NCI-H526 (cell line): ENCODE measurements at regions not wholly inside any gene's neighbourhood (a gene's known extent, or its start where the extent isn't known, plus 50 kb on each side); places are given as distances from the start of the nearest gene placed in this dataset.
A peak's percentile ranks its signal among the peaks of the same experiment; 100 is the strongest.

ENCODE experiments used
- DNase-seq, 2 experiments: peaks; one replicate each; lab custom pipeline; 2025; lab: John Stamatoyannopoulos, UW

DNA sequence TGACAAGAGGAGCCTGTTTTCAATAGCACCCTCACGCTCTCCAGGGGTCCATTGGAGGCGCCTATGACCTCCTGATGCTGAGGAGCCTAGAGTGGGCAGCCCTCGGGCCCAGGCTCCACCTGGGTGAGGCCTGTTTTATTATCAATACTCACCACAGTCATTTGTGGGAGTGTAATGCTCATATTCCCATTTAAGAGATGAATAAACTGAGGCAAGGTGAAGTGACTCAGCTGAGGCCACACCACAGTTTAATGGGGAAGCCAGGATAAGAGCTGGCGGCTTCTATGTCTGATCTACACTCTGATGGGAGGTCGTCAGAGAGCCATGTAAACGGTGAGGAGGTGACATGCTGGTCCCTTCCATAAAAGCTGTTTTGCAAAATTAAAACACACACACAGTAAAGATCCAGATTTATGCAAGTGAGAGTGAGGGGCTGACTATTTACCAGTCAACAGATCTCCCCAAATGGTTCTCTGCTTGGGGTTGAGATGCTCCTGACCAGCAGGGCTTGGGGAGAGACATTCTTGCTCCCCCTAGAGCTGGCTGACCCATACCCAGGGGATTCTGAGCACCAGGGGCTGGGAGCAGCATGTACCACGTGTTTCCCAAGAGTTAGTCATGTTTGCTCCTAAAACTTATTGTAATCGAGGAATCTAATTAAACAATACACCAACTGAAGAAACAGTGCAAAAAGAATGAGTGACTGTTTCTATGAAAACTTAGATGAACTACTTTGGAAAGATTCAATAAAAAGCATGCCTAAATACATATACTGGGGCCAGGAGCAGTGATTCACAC lies 81.0 kb upstream of the INSIG1 start:
- no peak for DNase-seq

DNA sequence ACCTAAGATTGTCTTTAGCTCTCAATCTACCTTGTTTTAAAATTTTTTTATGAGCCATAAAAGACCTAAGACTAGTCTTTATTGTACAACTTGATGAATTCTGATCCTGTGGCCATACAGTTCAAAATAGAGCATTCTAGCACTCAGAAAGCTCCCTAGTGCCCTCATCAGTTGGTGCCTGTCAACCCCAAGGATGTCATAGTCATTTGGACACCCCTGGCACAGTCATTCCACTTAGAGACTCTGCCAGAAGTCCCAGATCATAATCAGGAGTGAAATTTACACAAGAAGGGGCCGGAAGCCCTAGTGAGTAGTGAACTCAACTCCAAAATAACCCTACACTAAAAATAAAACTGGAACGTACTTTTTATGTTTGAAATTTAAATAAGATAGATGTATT lies 80.0 kb upstream of the INSIG1 start:
- no peak for DNase-seq

DNA sequence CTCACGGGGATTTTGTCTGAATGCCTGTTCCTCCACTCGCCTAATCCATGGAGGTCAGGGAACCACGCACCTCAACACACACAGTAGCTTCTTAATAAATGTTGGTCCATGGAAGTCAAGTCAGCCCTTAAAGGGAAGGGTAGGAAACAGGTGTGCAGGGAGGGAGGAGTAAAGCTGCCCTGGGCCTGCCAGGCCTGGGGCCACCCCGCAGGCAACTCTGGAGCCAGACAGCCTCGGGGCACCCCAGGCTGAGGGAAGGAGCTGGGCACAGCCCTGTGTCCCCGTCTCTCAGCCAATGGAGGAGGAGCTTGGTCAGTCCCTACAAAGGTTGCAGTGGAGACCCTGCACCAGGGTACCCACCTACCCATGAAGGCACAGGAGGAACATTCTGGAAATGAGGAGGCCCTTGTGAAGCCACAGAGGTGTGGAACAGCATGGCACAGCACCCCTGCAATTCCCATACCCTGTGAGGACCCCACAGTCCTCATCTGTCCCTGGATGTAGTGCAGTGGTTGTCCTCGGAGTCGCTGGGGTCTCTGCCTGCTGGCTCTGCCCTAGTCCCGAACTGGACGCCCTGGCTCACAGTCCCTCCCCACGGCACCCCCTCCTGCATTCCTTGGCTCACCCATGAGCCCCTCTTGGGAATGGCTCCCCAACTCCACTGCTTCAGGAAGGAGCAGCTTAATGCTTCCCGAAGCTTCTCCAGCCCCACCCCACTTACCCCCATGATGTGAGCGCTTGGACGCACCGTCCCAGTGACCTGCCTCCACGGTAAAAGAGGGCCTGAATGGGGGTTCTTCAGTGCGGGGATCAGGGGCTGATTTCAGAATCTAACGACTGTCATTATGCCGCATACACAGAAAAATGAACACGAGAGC lies 79.2 kb upstream of the INSIG1 start:
- DNase-seq: no peak

DNA sequence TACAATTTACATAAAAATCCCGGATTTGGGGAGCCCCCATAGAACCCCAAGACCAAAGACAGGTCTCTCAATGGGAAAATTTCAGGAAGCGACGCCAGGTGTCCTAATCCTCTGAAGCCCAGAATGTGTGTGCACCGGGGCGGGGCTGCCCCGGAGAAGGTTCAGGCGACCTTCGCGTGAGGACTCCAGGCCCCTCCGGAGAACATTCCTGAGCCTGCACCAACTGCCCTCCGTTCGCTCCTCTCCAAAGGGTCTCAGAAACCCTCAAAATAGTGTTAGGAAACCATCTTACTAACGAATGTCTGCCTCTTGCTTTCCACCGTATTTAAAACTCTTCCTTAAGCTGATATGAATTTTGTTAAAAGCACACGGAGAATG lies 78.5 kb upstream of the INSIG1 start:
- no peak for DNase-seq

DNA sequence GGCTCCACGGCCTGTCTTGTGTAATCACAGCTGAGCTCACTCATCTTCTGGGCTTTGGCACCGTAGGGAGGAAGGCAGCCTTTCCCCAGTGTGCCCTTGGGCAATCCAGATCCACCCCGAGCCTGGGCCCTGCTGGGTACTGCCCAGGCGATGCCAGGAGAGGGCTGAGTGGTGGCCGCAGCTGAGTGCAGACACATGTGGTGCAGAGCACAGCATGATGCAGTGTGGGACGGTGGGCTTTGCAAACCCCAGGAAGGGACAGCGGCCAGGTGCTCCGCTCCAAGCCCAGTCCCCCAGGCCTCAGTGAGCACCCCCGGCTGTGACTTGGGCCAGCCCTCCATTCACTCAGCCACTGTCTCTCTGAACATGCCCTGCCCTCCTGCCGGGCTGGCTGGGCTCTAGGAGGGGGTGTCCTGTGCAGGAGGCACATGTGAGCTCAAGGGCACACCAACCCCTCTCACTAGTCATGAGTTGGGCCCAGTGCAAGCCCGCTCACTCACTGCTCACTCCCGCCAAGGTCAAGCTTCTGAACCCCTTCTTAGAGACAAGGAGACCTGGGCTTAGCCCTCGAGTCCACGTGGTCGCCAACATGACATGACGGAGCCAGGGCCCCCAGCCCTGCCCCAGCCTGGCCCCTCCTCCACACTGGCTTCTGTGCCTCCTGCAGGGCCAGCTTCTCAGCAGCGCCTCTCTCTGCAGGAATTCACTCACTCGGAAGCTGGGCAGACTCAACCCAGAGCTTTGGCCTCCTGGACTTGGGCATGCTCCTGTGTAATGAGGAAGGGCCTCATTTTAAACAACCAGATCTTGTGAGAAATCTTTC lies 77.5 kb upstream of the INSIG1 start:
- DNase-seq: no peak

DNA sequence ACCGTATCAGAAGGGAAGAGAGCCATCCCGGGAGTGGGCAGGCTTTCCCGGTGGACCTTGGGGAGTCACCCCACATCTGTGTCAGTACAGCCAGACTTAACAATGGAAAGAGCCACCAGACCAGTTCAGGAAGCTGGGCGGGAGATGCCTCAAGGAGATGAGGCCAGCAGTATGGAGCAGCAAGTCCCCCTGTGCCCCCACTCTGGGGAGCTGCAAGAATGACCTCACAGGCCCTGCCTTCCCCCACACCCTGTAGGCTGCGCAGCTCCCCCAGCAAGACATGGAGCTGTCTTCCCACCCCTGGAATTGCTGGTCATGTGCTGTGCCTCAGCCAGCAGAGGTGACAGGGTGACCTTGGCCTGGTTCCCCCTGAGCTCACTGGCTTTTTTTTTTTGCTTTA lies 76.8 kb upstream of the INSIG1 start:
- no peak for DNase-seq

DNA sequence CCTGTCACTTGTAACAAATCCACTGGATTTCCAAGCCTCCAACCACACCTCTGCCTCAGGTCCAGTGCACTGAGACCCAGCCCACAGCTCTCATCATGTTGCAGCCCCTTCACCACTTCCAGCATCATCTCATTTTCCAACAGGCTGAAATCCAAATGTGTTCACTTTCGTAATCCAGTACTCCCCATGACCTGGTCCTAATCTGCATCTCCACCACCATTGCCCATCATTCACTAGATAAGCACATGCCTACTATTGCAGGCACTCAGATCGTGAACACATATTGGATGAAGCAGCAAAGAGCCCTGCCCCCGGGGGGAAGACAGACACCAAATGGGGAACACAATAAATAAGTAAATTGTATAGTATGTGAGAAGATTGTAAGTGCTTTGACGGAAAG lies 76.1 kb upstream of the INSIG1 start:
- no peak for DNase-seq

DNA sequence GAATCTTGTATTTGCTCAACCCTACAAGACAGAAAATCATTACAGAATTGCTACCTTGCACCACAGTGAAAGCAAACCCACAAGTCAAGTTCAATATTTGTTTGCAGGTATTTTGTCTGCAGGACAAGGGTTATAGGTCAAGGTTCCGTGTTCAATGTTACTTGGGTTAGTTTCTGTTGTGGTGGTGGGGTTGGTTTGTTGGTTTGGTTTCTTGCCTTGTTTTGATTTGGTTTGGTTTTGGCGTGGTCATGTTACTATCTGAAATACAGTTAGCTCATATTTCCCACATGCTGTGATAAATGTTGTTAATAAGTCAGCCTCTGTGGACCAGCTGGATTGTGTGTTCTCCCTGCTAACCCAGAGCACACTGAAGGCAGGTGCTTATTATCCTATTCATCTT lies 75.6 kb upstream of the INSIG1 start:
- DNase-seq: no peak

DNA sequence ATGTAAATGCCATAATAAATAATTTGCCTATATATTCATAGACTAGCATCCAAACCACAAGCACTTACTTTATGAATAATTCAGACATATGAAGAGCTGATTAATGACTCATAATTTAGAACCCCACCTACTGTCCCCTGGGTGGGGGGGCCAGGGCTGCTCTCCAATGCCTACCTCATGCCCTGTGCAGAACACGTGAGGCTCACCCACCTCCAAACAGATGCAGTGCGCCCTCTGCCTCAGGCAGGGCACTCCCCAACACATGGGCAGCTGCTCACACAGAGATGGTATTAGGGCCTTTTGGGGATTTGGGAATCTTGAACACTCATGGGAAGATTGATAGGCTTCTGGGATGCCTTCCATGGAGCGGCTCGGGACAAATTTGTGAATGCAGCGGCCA lies 75.1 kb upstream of the INSIG1 start:
- peak; percentile 42 to 68 for DNase-seq

DNA sequence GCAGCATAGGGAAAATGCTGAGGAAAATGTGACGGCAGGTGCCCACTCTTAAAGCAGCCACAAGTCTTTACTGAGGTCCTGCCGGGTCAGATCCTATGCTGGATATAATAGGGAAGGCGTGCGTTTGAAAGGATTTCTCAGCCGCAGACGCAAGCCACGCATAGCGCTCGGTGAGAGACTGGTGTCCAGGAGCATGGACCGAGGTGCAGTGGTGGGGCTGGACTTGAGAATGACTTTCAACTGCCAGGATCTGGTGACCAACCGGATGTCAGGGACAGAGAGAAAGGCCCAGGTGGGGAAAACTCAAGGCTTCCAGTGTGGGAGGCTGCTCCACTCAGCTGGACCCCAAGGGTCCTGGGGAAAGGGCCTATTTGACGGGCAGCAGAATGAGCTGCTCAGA lies 74.7 kb upstream of the INSIG1 start:
- no peak for DNase-seq

DNA sequence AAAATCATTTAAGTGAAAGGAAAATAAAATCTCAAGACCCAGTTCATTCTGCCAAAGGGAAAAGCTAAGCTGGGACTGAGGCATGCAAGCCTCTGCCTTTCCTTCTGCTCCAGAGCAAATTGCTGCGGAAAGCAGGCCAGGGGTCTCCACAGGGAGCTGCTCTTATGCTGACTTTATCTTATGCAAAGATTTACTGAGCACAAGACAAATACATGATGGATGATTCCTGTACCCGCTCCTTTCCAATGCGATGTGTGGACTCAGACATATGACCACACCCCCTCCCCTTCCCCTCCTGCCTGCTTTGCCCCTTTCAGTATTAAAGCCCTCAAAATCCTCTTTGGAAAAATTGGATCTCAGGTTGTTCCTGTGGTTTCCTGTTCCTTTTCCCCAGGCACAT lies 74.2 kb upstream of the INSIG1 start:
- DNase-seq: no peak

DNA sequence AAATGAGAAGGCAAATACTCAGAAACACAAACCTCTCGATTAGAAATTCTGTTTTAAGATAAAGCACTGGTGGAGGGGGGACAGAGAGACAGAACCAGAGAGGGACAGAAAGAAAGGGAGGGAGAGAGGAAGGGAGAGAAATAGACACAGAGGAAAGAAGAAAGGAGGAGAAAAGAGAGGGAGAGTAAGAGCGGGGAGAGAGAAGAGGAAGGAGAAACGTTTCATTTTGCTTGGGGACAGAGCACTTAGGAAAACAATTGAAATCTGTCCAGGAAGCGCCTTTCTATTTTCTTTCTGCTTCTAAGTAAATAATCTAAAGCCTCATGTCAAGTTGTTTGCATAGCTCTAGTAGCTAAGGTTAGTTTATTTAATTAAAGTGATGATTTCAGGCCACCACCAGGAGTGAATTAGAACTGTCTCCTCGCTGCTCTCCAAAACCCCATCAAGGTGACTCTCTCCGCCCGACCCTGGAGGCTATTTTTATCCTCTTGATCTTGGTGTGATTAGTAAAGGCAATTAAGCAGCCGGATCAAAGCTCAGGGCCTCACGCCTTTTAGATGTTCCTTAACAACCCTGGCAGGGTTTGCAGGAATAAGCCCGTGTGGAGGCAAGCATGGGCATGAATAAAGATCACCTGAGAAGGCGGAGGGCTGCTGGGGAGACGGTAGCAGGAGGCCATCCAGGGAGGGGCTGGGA lies 73.4 kb upstream of the INSIG1 start:
- DNase-seq: peak; percentile 50 to 59

DNA sequence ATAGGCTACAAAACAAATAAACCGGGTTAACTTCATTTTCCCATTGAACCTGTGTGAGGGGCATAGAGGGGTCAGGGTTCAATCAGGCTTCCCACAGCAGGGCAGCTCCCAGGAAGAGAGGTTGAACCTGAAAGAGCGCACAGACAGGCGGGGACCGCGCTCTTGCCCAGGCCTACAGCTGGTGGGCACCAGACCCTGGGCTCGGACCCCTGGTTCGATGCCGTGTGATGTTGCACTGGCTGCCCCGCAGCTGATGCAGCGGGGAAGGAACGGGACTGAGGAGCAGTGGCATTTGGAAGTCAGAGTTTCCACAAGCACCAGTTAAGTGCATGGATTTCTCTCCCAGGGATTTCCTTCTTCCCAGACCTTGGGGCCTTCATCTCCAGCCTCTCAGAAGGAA lies 72.6 kb upstream of the INSIG1 start:
- DNase-seq: no peak

DNA sequence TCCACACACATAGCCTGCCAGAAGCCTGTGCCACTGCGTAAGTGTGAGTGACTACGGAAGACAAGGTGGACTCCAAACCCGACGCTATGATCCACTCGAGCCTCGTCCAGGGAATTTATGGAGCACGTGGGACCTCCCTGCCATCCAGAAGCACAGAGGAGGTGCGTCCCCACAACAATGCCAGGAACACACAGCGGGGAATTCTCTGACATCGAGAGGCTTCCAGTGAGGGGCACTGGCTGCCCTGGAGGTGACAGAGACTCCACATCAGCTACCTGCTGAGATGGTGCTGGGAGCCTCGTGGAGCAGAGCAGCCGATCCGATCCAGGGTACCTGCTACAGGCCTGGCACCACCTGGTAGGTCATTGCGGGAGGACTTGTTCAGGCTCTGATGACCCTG lies 72.2 kb upstream of the INSIG1 start:
- DNase-seq: no peak

DNA sequence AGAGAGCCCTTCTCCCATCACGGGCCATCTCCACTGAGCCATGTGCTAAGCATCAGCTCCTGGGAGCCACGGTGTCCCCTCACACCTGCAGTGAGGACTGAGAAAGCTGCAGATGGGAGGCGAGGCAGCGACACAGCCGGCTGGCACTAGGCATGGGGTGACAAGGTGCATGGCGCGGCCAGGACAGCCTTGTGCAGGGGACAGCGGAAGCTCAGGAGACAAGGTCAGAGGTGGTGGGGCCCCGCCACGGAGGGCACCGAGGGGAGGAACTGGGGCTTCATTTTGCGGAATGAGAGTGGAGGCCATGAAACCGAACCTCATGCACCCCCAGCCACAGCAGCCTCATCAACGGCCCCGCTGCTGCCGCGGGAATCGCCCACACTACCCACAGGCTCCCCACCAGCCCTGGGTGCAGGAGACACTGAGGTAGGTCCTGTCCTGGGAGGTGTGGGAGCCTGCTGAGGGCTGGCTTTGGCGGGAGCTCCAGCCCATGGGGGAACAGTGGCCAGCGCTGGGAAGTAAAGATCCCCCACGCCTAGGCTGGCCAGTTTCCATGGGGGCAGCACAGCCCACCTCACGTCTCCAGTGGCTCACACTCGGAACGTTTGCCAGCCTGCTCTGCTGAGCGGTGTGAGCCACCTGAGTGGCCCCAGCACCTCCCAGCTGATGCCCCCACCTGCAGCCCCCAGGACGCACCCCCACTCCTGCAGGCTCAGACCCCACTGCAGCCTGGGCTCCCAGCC lies 71.2 kb upstream of the INSIG1 start:
- DNase-seq: no peak

DNA sequence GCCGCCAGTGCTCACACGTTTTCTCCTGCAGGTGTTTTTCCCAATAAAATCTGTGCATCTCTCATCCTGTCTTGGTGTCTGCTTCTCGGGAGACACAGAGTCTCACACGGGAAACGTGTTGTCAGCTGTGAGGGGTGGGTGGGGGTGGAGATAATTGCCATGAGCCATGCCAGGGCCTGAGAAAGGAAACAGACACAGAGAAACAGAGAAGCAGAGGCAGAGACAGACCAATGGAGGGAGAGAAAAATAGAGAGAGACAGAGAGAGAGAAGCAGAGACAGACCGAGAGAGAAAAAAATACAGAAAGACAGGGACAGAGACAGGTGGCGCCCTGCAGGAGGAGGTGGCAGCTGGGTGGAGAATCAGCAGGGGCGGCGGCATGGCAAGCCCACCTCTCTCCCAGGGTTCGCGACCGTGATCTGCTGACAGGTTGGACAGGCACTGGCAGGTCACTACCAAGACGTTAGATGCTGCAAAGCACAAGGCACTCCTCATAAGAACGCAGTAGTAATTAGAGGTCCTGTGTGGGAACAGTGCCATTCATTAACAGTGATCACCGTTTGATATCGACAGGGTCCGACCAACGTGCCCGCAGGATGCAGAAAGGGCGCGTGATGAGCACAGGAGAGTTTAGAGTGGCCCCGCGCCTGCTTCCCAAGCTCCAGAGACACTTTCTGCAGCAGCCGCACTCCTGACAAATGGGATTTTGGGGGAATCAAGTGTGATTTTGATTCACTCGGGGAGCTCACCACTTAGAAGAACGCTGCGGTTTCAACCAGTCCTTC lies 70.5 kb upstream of the INSIG1 start:
- DNase-seq: no peak

DNA sequence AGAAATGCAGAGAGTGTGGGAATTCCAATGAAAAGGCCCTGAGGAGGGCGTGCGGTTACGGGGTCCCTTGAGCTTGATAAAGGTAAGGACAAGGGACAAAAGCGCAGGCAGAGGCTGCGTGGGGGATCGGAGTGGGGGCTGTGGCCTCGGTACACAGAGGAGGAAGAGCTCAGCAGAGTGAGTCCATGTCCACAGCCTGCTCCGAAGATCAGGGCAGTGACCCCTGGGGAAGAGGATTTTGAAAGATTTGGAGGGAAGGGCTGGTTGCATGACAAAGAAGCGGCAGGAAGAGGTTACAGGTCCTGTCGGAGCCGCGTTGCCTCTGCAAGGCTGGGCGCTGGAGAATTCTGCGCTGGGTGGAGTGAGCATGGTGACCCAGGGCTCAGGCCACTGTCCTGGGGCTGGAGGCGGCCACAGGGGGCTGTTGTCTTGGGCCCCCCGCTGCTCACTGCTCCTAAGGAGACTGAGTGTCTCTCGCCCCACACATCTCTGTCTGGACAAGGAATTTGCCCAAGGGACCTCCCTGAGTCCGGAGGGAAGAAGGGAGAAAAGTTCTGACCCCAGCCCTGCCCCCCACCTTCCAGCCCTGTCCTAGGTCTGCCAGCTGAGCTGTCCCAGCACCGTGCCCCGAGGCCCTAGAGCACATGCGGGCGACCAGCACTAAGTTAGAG lies 69.8 kb upstream of the INSIG1 start:
- DNase-seq: no peak

DNA sequence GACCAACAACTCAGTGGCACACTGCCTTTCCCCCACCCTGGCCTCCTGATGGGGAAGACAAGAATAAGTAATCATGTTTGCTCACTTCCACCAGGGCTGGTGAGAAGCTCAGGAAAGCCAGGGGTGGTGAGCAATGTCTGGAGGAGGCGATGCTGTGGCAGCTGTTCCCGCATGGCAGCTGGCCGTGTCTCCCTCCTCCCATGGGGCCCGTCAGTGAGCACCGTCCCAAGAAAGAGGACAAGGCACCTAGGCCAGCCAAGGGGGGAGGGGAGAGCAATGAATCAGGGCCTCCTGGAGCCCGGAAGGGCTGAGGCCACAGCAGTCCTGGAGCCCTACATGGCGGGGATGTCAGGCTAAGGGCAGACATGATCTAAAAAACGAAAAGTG lies 69.2 kb upstream of the INSIG1 start:
- no peak for DNase-seq

DNA sequence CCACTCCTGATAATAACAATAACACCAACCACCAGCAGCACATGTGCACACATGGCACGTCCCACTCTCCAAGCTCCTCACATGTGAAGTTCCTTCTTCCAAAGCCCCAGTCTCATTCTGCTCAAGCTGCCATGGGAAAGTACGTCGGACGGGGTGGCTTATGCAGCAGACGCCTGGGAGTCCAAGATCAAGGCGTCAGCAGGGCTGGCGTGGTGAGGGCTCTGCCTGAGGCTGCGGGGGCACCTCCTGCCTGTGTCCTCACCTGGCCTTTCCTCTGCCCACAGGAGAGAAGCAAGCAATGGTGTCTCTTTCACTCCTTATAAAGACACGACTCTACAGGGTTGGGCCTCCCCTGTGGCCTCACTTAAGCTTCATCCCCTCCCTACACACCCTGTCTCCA lies 68.8 kb upstream of the INSIG1 start:
- no peak for DNase-seq
